SK-N-SH (cell line): ENCODE measurements at regions not wholly inside any gene's neighbourhood (a gene's known extent, or its start where the extent isn't known, plus 50 kb on each side); places are given as distances from the start of the nearest gene placed in this dataset.

ENCODE experiments used
- CTCF ChIA-PET: fragments of 300-600, 350-600 bp; formaldehyde crosslinking; extraction: SDS; loops from one replicate; lab custom pipeline; 2021; lab: Yijun Ruan, JAX
- POLR2A ChIA-PET: fragments of 350-600 bp; sonication (Branson Sonifier 250); formaldehyde crosslinking; extraction: SDS; loops from one replicate; lab custom pipeline; 2020; ENCODE audit warnings: antibody characterized with exemption, inconsistent platforms; lab: Yijun Ruan, JAX
- DNase-seq: peaks from one replicate; pipeline ENCODE4 v3.0.0; 2012
- H2AFZ ChIP-seq: fragments of 200-600 bp; sonication (generic); 2 replicates; pipeline ENCODE4 v1.8.1; 2016; ENCODE audit warnings: antibody characterized with exemption, mild to moderate bottlenecking, low read depth
- H3F3A ChIP-seq: fragments of 200-600 bp; sonication (generic); replicated peaks from 2 replicates; pipeline ENCODE3; 2016; ENCODE audit warnings: antibody characterized with exemption, mild to moderate bottlenecking; ENCODE audit not compliant: insufficient read depth
- H3K27ac ChIP-seq, 2 experiments: fragments of 200-500 bp in 1 of 2; fragments of 200-600 bp in 1 of 2; sonication (Bioruptor generic) in 1 of 2; sonication (generic), shearing (Covaris generic) in 1 of 2; 2 replicates each; pipeline versions ENCODE4 v1.5.1 to v1.6.1; 2014 to 2016; ENCODE audit warnings: low read depth in 2 of 2, inconsistent platforms in 1 of 2, low read length in 1 of 2, mild to moderate bottlenecking in 1 of 2, mixed read lengths in 1 of 2
- H3K27me3 ChIP-seq: fragments of 200-600 bp; sonication (generic), shearing (Covaris generic); 2 replicates; pipeline ENCODE4 v1.6.1; 2016; ENCODE audit warnings: mixed run types; ENCODE audit not compliant: insufficient read depth
- H3K36me3 ChIP-seq, 2 experiments: fragments of 200-500 bp in 1 of 2; fragments of 200-600 bp in 1 of 2; sonication (Bioruptor generic) in 1 of 2; sonication (generic) in 1 of 2; replicated peaks in 1 of 2; 2 replicates each; pipeline versions ENCODE3 to v1.5.1; 2014 to 2016; ENCODE audit warnings: low read length in 1 of 2, mild to moderate bottlenecking in 1 of 2; ENCODE audit not compliant: insufficient read depth in 2 of 2, control insufficient read depth in 1 of 2
- H3K4me1 ChIP-seq, 2 experiments: fragments of 200-500 bp in 1 of 2; fragments of 200-600 bp in 1 of 2; sonication (Bioruptor generic) in 1 of 2; sonication (generic), shearing (Covaris generic) in 1 of 2; 2 replicates each; pipeline versions ENCODE4 v1.5.1 to v1.6.1; 2014 to 2016; ENCODE audit warnings: low read depth in 1 of 2, low read length in 1 of 2, mixed run types in 1 of 2; ENCODE audit not compliant: insufficient read depth in 2 of 2, control insufficient read depth in 1 of 2
- H3K4me2 ChIP-seq: fragments of 200-600 bp; sonication (generic), shearing (Covaris generic); 2 replicates; pipeline ENCODE4 v1.6.1; 2017; ENCODE audit warnings: mixed run types
- H3K4me3 ChIP-seq, 2 experiments: fragments of 200-500 bp in 1 of 2; fragments of 200-600 bp in 1 of 2; sonication (Bioruptor generic) in 1 of 2; sonication (generic), shearing (Covaris generic) in 1 of 2; 2 replicates each; pipeline versions ENCODE4 v1.5.1 to v1.8.1; 2014 to 2016; ENCODE audit warnings: low read depth in 2 of 2, inconsistent platforms in 1 of 2, low read length in 1 of 2, mild to moderate bottlenecking in 1 of 2, mixed read lengths in 1 of 2, moderate library complexity in 1 of 2
- H3K79me2 ChIP-seq: fragments of 200-600 bp; sonication (generic); 2 replicates; pipeline ENCODE4 v1.8.1; 2017; ENCODE audit warnings: mild to moderate bottlenecking; ENCODE audit not compliant: insufficient read depth
- H3K9ac ChIP-seq: fragments of 200-600 bp; sonication (generic); 2 replicates; pipeline ENCODE4 v1.6.1; 2017; ENCODE audit warnings: mixed run types
- H3K9me2 ChIP-seq: fragments of 200-600 bp; sonication (generic); 2 replicates; pipeline ENCODE4 v1.6.1; 2017; ENCODE audit warnings: mixed run types
- H3K9me3 ChIP-seq: fragments of 200-600 bp; sonication (generic); 2 replicates; pipeline ENCODE4 v1.6.1; 2017; ENCODE audit warnings: mixed run types, mild to moderate bottlenecking, moderate library complexity
- H4K20me1 ChIP-seq: fragments of 200-600 bp; sonication (generic); 2 replicates; pipeline ENCODE4 v1.6.1; 2017; ENCODE audit warnings: mild to moderate bottlenecking, mixed run types; ENCODE audit not compliant: insufficient read depth
- CHD2 ChIP-seq: fragments of 150-350 bp; IDR thresholded peaks from 2 replicates; pipeline ENCODE4 v1.6.1; 2018; ENCODE audit warnings: low read length; ENCODE audit not compliant: partially characterized antibody
- ELF1 ChIP-seq: IDR thresholded peaks from 2 replicates; pipeline ENCODE4 v1.4.0; 2012
- EP300 ChIP-seq, 2 experiments: IDR thresholded peaks; 2 replicates each; pipeline versions ENCODE4 v1.4.0 to v1.6.1; 2012; ENCODE audit warnings: borderline replicate concordance in 1 of 2, low read depth in 1 of 2, low read length in 1 of 2
- EZH2phosphoT487 ChIP-seq: fragments of 200-600 bp; sonication (generic); IDR thresholded peaks from 2 replicates; pipeline ENCODE4 v1.6.1; 2017; ENCODE audit warnings: low read depth, mixed run types, mild to moderate bottlenecking, antibody characterized with exemption, moderate library complexity, borderline replicate concordance
- GATA2 ChIP-seq: sonication (generic); formaldehyde crosslinking; IDR thresholded peaks from 2 replicates; pipeline ENCODE4 v1.5.0; 2020; ENCODE audit warnings: mild to moderate bottlenecking, missing genetic modification reagents
- MXI1 ChIP-seq: IDR thresholded peaks from 2 replicates; pipeline ENCODE4 v1.6.1; 2012; ENCODE audit warnings: mild to moderate bottlenecking, low read depth, low read length, improper control_type of control experiment
- NFIC ChIP-seq: IDR thresholded peaks from 2 replicates; pipeline ENCODE4 v1.4.0; 2012; ENCODE audit warnings: borderline replicate concordance
- PBX3 ChIP-seq: IDR thresholded peaks from 2 replicates; pipeline ENCODE4; 2012
- RCOR1 ChIP-seq: fragments of 150-350 bp; IDR thresholded peaks from 2 replicates; pipeline ENCODE4 v1.6.1; 2017; ENCODE audit warnings: antibody characterized with exemption, low read length
- RXRA ChIP-seq: IDR thresholded peaks from 2 replicates; pipeline ENCODE4 v1.4.0; 2012; ENCODE audit warnings: low read depth, mild to moderate bottlenecking, borderline replicate concordance
- SIN3A ChIP-seq: IDR thresholded peaks from 2 replicates; pipeline ENCODE4 v1.6.1; 2012; ENCODE audit warnings: low read depth, mild to moderate bottlenecking, low read length, moderate library complexity, borderline replicate concordance
- TCF12 ChIP-seq: IDR thresholded peaks from 2 replicates; pipeline ENCODE4 v1.4.0; 2012
- USF1 ChIP-seq: IDR thresholded peaks from 2 replicates; pipeline ENCODE4 v1.4.0; 2012; ENCODE audit warnings: low read depth, borderline replicate concordance
- YY1 ChIP-seq: IDR thresholded peaks from 2 replicates; pipeline ENCODE4 v1.4.0; 2012; ENCODE audit warnings: low read depth, mild to moderate bottlenecking
- WGBS: methylation state at CpG from one replicate; pipeline ENCODE4 v1.1.6; 2017; ENCODE audit warnings: low lambda C conversion rate; 5-methylcytosine and 5-hydroxymethylcytosine counted together
- TF ChIP-seq, protein P1 (sequence below): IDR thresholded peaks from 2 replicates; pipeline ENCODE4 v1.4.0; 2012; ENCODE audit warnings: low read depth, borderline replicate concordance
- TF ChIP-seq, protein P2 (sequence below): fragments of 150-350 bp; IDR thresholded peaks from 2 replicates; pipeline ENCODE4 v1.6.1; 2016; ENCODE audit warnings: mild to moderate bottlenecking, low read depth, low read length

- POLR2A ChIA-PET: no interaction called here
- Histone ChIP-seq H3K27me3 (no peaks in the 10 kb centered on the region), H3K9me3 (no peaks in the 10 kb centered on the region)
Measured at GRCh38 chr1:80066060-80066459, 1059.5 kb upstream of the ADGRL4 start.

More at GRCh38 chr1:80066060-80066459, 1059.5 kb upstream of the ADGRL4 start:
- no peaks in the 10 kb centered on the region for H3K36me3 ChIP-seq
- peak overlapping the region; percentile 27; the same call in 1 of the 2 replicates for H2AFZ ChIP-seq
- H3F3A ChIP-seq: no peaks in the 10 kb centered on the region
- DNase-seq: no peak
- no peak for TF ChIP-seq ELF1
- TF ChIP-seq PBX3: no peak
- TF ChIP-seq, protein P1, sequence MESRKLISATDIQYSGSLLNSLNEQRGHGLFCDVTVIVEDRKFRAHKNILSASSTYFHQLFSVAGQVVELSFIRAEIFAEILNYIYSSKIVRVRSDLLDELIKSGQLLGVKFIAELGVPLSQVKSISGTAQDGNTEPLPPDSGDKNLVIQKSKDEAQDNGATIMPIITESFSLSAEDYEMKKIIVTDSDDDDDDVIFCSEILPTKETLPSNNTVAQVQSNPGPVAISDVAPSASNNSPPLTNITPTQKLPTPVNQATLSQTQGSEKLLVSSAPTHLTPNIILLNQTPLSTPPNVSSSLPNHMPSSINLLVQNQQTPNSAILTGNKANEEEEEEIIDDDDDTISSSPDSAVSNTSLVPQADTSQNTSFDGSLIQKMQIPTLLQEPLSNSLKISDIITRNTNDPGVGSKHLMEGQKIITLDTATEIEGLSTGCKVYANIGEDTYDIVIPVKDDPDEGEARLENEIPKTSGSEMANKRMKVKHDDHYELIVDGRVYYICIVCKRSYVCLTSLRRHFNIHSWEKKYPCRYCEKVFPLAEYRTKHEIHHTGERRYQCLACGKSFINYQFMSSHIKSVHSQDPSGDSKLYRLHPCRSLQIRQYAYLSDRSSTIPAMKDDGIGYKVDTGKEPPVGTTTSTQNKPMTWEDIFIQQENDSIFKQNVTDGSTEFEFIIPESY: no peak
- no peak for TF ChIP-seq MXI1
- TF ChIP-seq SIN3A: no peak
- TF ChIP-seq CHD2: no peak
- TF ChIP-seq RCOR1: no peak
- no peak for TF ChIP-seq YY1
- no peak for TF ChIP-seq USF1
- no peak for TF ChIP-seq EP300 (IDR thresholded peaks at IDR 0.05; ENCODE audit: borderline replicate concordance in 1 of 2, low read depth in 1 of 2, low read length in 1 of 2)
- TF ChIP-seq, protein P2, sequence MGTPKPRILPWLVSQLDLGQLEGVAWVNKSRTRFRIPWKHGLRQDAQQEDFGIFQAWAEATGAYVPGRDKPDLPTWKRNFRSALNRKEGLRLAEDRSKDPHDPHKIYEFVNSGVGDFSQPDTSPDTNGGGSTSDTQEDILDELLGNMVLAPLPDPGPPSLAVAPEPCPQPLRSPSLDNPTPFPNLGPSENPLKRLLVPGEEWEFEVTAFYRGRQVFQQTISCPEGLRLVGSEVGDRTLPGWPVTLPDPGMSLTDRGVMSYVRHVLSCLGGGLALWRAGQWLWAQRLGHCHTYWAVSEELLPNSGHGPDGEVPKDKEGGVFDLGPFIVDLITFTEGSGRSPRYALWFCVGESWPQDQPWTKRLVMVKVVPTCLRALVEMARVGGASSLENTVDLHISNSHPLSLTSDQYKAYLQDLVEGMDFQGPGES: no peak
- TF ChIP-seq NFIC: no peak
- TF ChIP-seq GATA2 (CRISPR knock-in tag): no peak
- TF ChIP-seq TCF12: no peak
- no peak for TF ChIP-seq RXRA
- TF ChIP-seq EZH2phosphoT487: no peak
- TF ChIP-seq, all 33 proteins: peak for 0
- Histone ChIP-seq H3K4me1 (peaks cover 0 to 6% of the 10 kb centered on the region in 2 experiments; a peak in 2 of 4 replicates), H3K79me2 (no peaks in the 10 kb centered on the region), H3K4me2 (no peak overlapping the region), H4K20me1 (no peaks in the 10 kb centered on the region), H3K4me3 (no peak overlapping the region), H3K9ac (no peak overlapping the region), H3K27ac (no peak overlapping the region), H3K9me2 (no peaks in the 10 kb centered on the region; the same call in 1 of the 2 replicates)
- CTCF ChIA-PET: no interaction called here
- 78% methylated on average over 2 of the region's 2 CpGs for WGBS
